HEK293 (cell line): ENCODE measurements at regions not wholly inside any gene's neighbourhood (a gene's known extent, or its start where the extent isn't known, plus 50 kb on each side); places are given as distances from the start of the nearest gene placed in this dataset.

Source experiments
- CTCF ChIA-PET: fragments of 350-600 bp; formaldehyde crosslinking; extraction: SDS; loops from one replicate; lab custom pipeline; 2021; ENCODE audit warnings: antibody characterized with exemption; lab: Yijun Ruan, JAX
- POLR2A ChIA-PET: fragments of 300-600 bp; formaldehyde crosslinking; extraction: SDS; loops from one replicate; lab custom pipeline; 2020; ENCODE audit warnings: antibody characterized with exemption, inconsistent platforms; lab: Yijun Ruan, JAX
- H3K27ac ChIP-seq: fragments of 200-500 bp; sonication (Bioruptor generic); 2 replicates; pipeline ENCODE4 v1.5.1; 2014; ENCODE audit warnings: low read depth, low read length, control low read depth, inconsistent platforms; ENCODE audit errors: extremely low read depth
- H3K36me3 ChIP-seq, 2 experiments: fragments of 200-500 bp in 1 of 2; sonication (Bioruptor generic) in 1 of 2; 1 replicate in 1 of 2; 2 replicates in 1 of 2; pipeline ENCODE4 v1.5.1; 2014 to 2017; ENCODE audit warnings: inconsistent platforms in 2 of 2, low read length in 2 of 2; ENCODE audit not compliant: control insufficient read depth in 2 of 2, insufficient read depth in 1 of 2
- H3K4me1 ChIP-seq: fragments of 200-500 bp; sonication (Bioruptor generic); 2 replicates; pipeline ENCODE4 v1.5.1; 2014; ENCODE audit warnings: mild to moderate bottlenecking, low read length, inconsistent platforms; ENCODE audit not compliant: control insufficient read depth, insufficient read depth
- H3K4me3 ChIP-seq: 2 replicates; pipeline ENCODE4 v1.5.1; 2011; ENCODE audit warnings: low read depth, mild to moderate bottlenecking, control low read depth, low read length, moderate library complexity
- H3K9me3 ChIP-seq: fragments of 200-500 bp; sonication (Bioruptor generic); 2 replicates; pipeline ENCODE4 v1.5.1; 2014; ENCODE audit warnings: low read depth, low read length, inconsistent platforms; ENCODE audit not compliant: control insufficient read depth, insufficient read depth
- IKZF3 ChIP-seq: fragments of 450-650 bp; IDR thresholded peaks from 2 replicates; pipeline ENCODE4 v1.5.0; 2018; ENCODE audit warnings: missing biosample characterization, mild to moderate bottlenecking, missing genetic modification characterization, moderate library complexity
- INSM2 ChIP-seq: fragments of 450-650 bp; formaldehyde crosslinking; IDR thresholded peaks from 2 replicates; pipeline ENCODE4 v1.5.1; 2016; ENCODE audit warnings: missing biosample characterization, missing genetic modification characterization
- SP7 ChIP-seq: fragments of 450-650 bp; formaldehyde crosslinking; IDR thresholded peaks from 2 replicates; pipeline ENCODE4 v1.5.1; 2016; ENCODE audit warnings: missing biosample characterization, missing genetic modification characterization
- ZBTB11 ChIP-seq: fragments of 450-650 bp; formaldehyde crosslinking; conservative IDR thresholded peaks from 2 replicates; pipeline ENCODE4 v1.5.1; 2016; ENCODE audit warnings: low read depth, missing biosample characterization, missing genetic modification characterization
- ZBTB7A ChIP-seq: fragments of 450-650 bp; formaldehyde crosslinking; IDR thresholded peaks from 2 replicates; pipeline ENCODE4 v1.5.1; 2016; ENCODE audit warnings: low read depth, missing biosample characterization, missing genetic modification characterization
- ZFP3 ChIP-seq: fragments of 450-650 bp; formaldehyde crosslinking; IDR thresholded peaks from 2 replicates; pipeline ENCODE4 v1.5.1; 2016; ENCODE audit warnings: low read depth, missing biosample characterization, missing genetic modification characterization
- ZFP41 ChIP-seq: fragments of 450-650 bp; formaldehyde crosslinking; IDR thresholded peaks from 2 replicates; pipeline ENCODE4 v1.5.1; 2016; ENCODE audit warnings: missing biosample characterization, missing genetic modification characterization, borderline replicate concordance
- ZFP69B ChIP-seq: fragments of 450-650 bp; formaldehyde crosslinking; IDR thresholded peaks from 2 replicates; pipeline ENCODE4 v1.5.1; 2016; ENCODE audit warnings: missing biosample characterization, missing genetic modification characterization
- ZNF248 ChIP-seq: fragments of 450-650 bp; formaldehyde crosslinking; IDR thresholded peaks from 2 replicates; pipeline ENCODE4 v1.5.1; 2017; ENCODE audit warnings: missing biosample characterization, missing genetic modification characterization
- ZNF26 ChIP-seq: fragments of 450-650 bp; formaldehyde crosslinking; IDR thresholded peaks from 2 replicates; pipeline ENCODE4 v1.5.1; 2016; ENCODE audit warnings: missing biosample characterization, missing genetic modification characterization
- ZNF274 ChIP-seq, 2 experiments: fragments of 200-500 bp in 1 of 2; fragments of 450-650 bp in 1 of 2; sonication (Bioruptor generic) in 1 of 2; formaldehyde crosslinking in 1 of 2; IDR thresholded peaks; 2 replicates each; pipeline versions ENCODE4 v1.5.1 to v1.6.1; 2014 to 2016; ENCODE audit warnings: borderline replicate concordance in 1 of 2, inconsistent platforms in 1 of 2, low read length in 1 of 2, missing biosample characterization in 1 of 2, missing genetic modification characterization in 1 of 2
- ZNF302 ChIP-seq: fragments of 450-650 bp; formaldehyde crosslinking; IDR thresholded peaks from 2 replicates; pipeline ENCODE4 v1.5.1; 2016; ENCODE audit warnings: missing biosample characterization, missing genetic modification characterization, low read depth
- ZNF449 ChIP-seq: fragments of 450-650 bp; formaldehyde crosslinking; IDR thresholded peaks from 2 replicates; pipeline ENCODE4 v1.5.1; 2017; ENCODE audit warnings: missing biosample characterization, mild to moderate bottlenecking, missing genetic modification characterization, moderate library complexity
- ZNF513 ChIP-seq: fragments of 450-650 bp; IDR thresholded peaks from 2 replicates; pipeline ENCODE4 v1.5.1; 2018; ENCODE audit warnings: missing biosample characterization, missing genetic modification characterization
- ZNF514 ChIP-seq: fragments of 450-650 bp; formaldehyde crosslinking; IDR thresholded peaks from 2 replicates; pipeline ENCODE4 v1.5.1; 2016; ENCODE audit warnings: missing biosample characterization, missing genetic modification characterization
- ZNF521 ChIP-seq: fragments of 450-650 bp; formaldehyde crosslinking; IDR thresholded peaks from 2 replicates; pipeline ENCODE4 v1.5.1; 2017; ENCODE audit warnings: missing biosample characterization, mild to moderate bottlenecking, missing genetic modification characterization
- ZNF558 ChIP-seq: fragments of 450-650 bp; formaldehyde crosslinking; IDR thresholded peaks from 2 replicates; pipeline ENCODE4 v1.5.1; 2016; ENCODE audit warnings: missing biosample characterization, missing genetic modification characterization
- ZNF623 ChIP-seq: fragments of 450-650 bp; formaldehyde crosslinking; IDR thresholded peaks from 2 replicates; pipeline ENCODE4 v1.5.1; 2016; ENCODE audit warnings: missing biosample characterization, missing genetic modification characterization
- ZNF792 ChIP-seq: fragments of 450-650 bp; formaldehyde crosslinking; IDR thresholded peaks from 2 replicates; pipeline ENCODE4 v1.5.1; 2016; ENCODE audit warnings: missing biosample characterization, missing genetic modification characterization
- ZSCAN5A ChIP-seq: fragments of 450-650 bp; formaldehyde crosslinking; IDR thresholded peaks from 2 replicates; pipeline ENCODE4 v1.5.1; 2016; ENCODE audit warnings: missing biosample characterization, missing genetic modification characterization

GRCh38 chr9:92190536-92190790 is 75.2 kb upstream of the SPTLC1 start (continued):
- TF ChIP-seq ZNF792 = no peak
- no peak for TF ChIP-seq ZBTB11 (tag by site-specific recombination)
- no peak for TF ChIP-seq ZNF449
- TF ChIP-seq ZSCAN5A (tag by site-specific recombination) = no peak

GRCh38 chr9:92189782-92190535 is 74.7 kb upstream of the SPTLC1 start:
- ChIA-PET CTCF (interaction anchor here (0.6 kb wide), 1 partner anchor 594 kb away, joined by 3 read pairs; no protein-coding TSS in a partner anchor), POLR2A (no interaction called here)
- H3K4me1 ChIP-seq = no peaks in the 10 kb centered on the region
- no peak overlapping the region for H3K27ac ChIP-seq
- no peaks in the 10 kb centered on the region for H3K36me3 ChIP-seq
- TF ChIP-seq ZFP3 (tag by site-specific recombination) = no peak
- no peak for TF ChIP-seq ZBTB7A (tag by site-specific recombination)
- no peak for TF ChIP-seq ZNF26 (tag by site-specific recombination)
- TF ChIP-seq ZNF514 (tag by site-specific recombination) = no peak
- TF ChIP-seq ZNF248 (tag by site-specific recombination) = no peak
- TF ChIP-seq ZNF302 (tag by site-specific recombination) = no peak
- H3K4me3 ChIP-seq = no peak overlapping the region
- no peaks in the 10 kb centered on the region for H3K9me3 ChIP-seq

- CTCF ChIA-PET = no interaction called here
- H3K36me3 ChIP-seq = no peaks in the 10 kb centered on the region
- H3K27ac ChIP-seq = no peak overlapping the region
- no peak overlapping the region for H3K4me3 ChIP-seq
- no peaks in the 10 kb centered on the region for H3K9me3 ChIP-seq
- POLR2A ChIA-PET = no interaction called here
- no peaks in the 10 kb centered on the region for H3K4me1 ChIP-seq
- TF ChIP-seq ZFP69B (tag by site-specific recombination) (no peak), SP7 (tag by site-specific recombination) (no peak), ZNF274 (IDR thresholded peaks at IDR 0.05; ENCODE audit: low read length) (no peak), ZNF274 (tag by site-specific recombination; IDR thresholded peaks at IDR 0.05; ENCODE audit: borderline replicate concordance) (no peak), ZNF521 (no peak), INSM2 (tag by site-specific recombination) (no peak), ZNF558 (tag by site-specific recombination) (no peak), IKZF3 (tag by site-specific recombination) (no peak), ZFP41 (tag by site-specific recombination) (no peak), ZNF623 (tag by site-specific recombination) (no peak), ZNF513 (tag by site-specific recombination) (no peak)
Measured at GRCh38 chr9:92188969-92189781, 74.0 kb upstream of the SPTLC1 start.
